ENCODE measurements at regions not wholly inside any gene's neighbourhood (a gene's known extent, or its start where the extent isn't known, plus 50 kb on each side); places are given as distances from the start of the nearest gene placed in this dataset.

GRCh38 chr2:188159484-188159883 is 132.2 kb upstream of the GULP1 start:
- no CpG with 5 or more reads among the region's 2 CpGs for WGBS
- no peak overlapping the region for H2BK120ac ChIP-seq (ENCODE audit: low read depth, low read length)
- H3K9me3 ChIP-seq (ENCODE audit: control insufficient read depth, low read length): no peaks in the 10 kb centered on the region
- no peaks in the 10 kb centered on the region for H3K27me3 ChIP-seq (ENCODE audit: control insufficient read depth in 1 of 2, insufficient read depth in 1 of 2, low read length in 2 of 2)
- no peak overlapping the region for H2BK12ac ChIP-seq (ENCODE audit: low read length in 2 of 2)
- no peak overlapping the region for H4K8ac ChIP-seq (ENCODE audit: low read length)
- H3K23ac ChIP-seq (ENCODE audit: low read length in 2 of 2): no peak overlapping the region
- H2BK15ac ChIP-seq (ENCODE audit: low read depth, poor library complexity, severe bottlenecking): no peak overlapping the region
- H3K4me2 ChIP-seq (ENCODE audit: low read length, poor library complexity, severe bottlenecking): no peak overlapping the region
- H3K14ac ChIP-seq (ENCODE audit: low read length in 2 of 2): no peak overlapping the region
- peak overlapping the region; percentile 21 for H3K9ac ChIP-seq (ENCODE audit: low read length)
- no peak overlapping the region for H3K18ac ChIP-seq (ENCODE audit: low read depth in 1 of 2, low read length in 2 of 2)
- no peak overlapping the region for H3K4ac ChIP-seq (ENCODE audit: low read depth in 1 of 2, low read length in 2 of 2)
- H2AK5ac ChIP-seq (ENCODE audit: low read length, severe bottlenecking): no peak overlapping the region
- H3K4me3 ChIP-seq (ENCODE audit: insufficient read depth in 1 of 2, low read depth in 1 of 2, low read length in 2 of 2): no peak overlapping the region
- no peak overlapping the region for H3K27ac ChIP-seq (ENCODE audit: low read length, poor library complexity, severe bottlenecking)
- H3K79me1 ChIP-seq (replicated peaks; ENCODE audit: low read length, poor library complexity, severe bottlenecking): no peaks in the 10 kb centered on the region
- no peak overlapping the region for H2AFZ ChIP-seq (ENCODE audit: low read depth, low read length)
- H2BK5ac ChIP-seq (ENCODE audit: low read depth, low read length, poor library complexity, severe bottlenecking): no peak overlapping the region
- no peak overlapping the region for H4K91ac ChIP-seq (ENCODE audit: low read length)
- no peaks in the 10 kb centered on the region for H3K36me3 ChIP-seq (ENCODE audit: control insufficient read depth in 1 of 2, insufficient read depth in 2 of 2, low read depth in 1 of 2, low read length in 2 of 2)
- no peak for DNase-seq
- H3K4me1 ChIP-seq (ENCODE audit: control insufficient read depth, insufficient read depth, low read depth, low read length): no peaks in the 10 kb centered on the region

- Histone ChIP-seq H4K8ac (ENCODE audit: low read length) (no peak overlapping the region), H2AK5ac (ENCODE audit: low read length, severe bottlenecking) (no peak overlapping the region), H4K91ac (ENCODE audit: low read length) (no peak overlapping the region), H2BK12ac (ENCODE audit: low read length in 2 of 2) (no peak overlapping the region), H3K36me3 (ENCODE audit: control insufficient read depth in 1 of 2, insufficient read depth in 2 of 2, low read depth in 1 of 2, low read length in 2 of 2) (no peaks in the 10 kb centered on the region), H3K18ac (ENCODE audit: low read depth in 1 of 2, low read length in 2 of 2) (no peak overlapping the region), H2BK5ac (ENCODE audit: low read depth, low read length, poor library complexity, severe bottlenecking) (no peak overlapping the region), H2AFZ (ENCODE audit: low read depth, low read length) (no peak overlapping the region), H3K27me3 (ENCODE audit: control insufficient read depth in 1 of 2, insufficient read depth in 1 of 2, low read length in 2 of 2) (no peaks in the 10 kb centered on the region), H2BK120ac (ENCODE audit: low read depth, low read length) (no peak overlapping the region), H3K4me3 (ENCODE audit: insufficient read depth in 1 of 2, low read depth in 1 of 2, low read length in 2 of 2) (no peak overlapping the region), H3K27ac (ENCODE audit: low read length, poor library complexity, severe bottlenecking) (no peak overlapping the region), H3K9ac (ENCODE audit: low read length) (no peak overlapping the region), H3K4ac (ENCODE audit: low read depth in 1 of 2, low read length in 2 of 2) (no peak overlapping the region), H3K4me2 (ENCODE audit: low read length, poor library complexity, severe bottlenecking) (no peak overlapping the region), H3K79me1 (replicated peaks; ENCODE audit: low read length, poor library complexity, severe bottlenecking) (no peaks in the 10 kb centered on the region), H3K9me3 (ENCODE audit: control insufficient read depth, low read length) (no peaks in the 10 kb centered on the region), H3K4me1 (ENCODE audit: control insufficient read depth, insufficient read depth, low read depth, low read length) (no peaks in the 10 kb centered on the region), H2BK15ac (ENCODE audit: low read depth, poor library complexity, severe bottlenecking) (no peak overlapping the region), H3K14ac (ENCODE audit: low read length in 2 of 2) (no peak overlapping the region), H3K23ac (ENCODE audit: low read length in 2 of 2) (no peak overlapping the region)
- WGBS: 83% methylated on average over 4 of the region's 4 CpGs
- no peak for DNase-seq
Observed at GRCh38 chr2:188170356-188170755, 121.3 kb upstream of the GULP1 start.

- DNase-seq: no peak
- Histone ChIP-seq H2AK5ac (ENCODE audit: low read length, severe bottlenecking) (no peak overlapping the region), H3K9ac (ENCODE audit: low read length) (no peak overlapping the region), H3K4me3 (ENCODE audit: insufficient read depth in 1 of 2, low read depth in 1 of 2, low read length in 2 of 2) (no peak overlapping the region), H3K14ac (ENCODE audit: low read length in 2 of 2) (no peak overlapping the region), H3K9me3 (ENCODE audit: control insufficient read depth, low read length) (no peaks in the 10 kb centered on the region), H2BK15ac (ENCODE audit: low read depth, poor library complexity, severe bottlenecking) (no peak overlapping the region), H3K36me3 (ENCODE audit: control insufficient read depth in 1 of 2, insufficient read depth in 2 of 2, low read depth in 1 of 2, low read length in 2 of 2) (no peaks in the 10 kb centered on the region), H3K79me1 (replicated peaks; ENCODE audit: low read length, poor library complexity, severe bottlenecking) (no peaks in the 10 kb centered on the region), H2BK12ac (ENCODE audit: low read length in 2 of 2) (no peak overlapping the region), H3K18ac (ENCODE audit: low read depth in 1 of 2, low read length in 2 of 2) (no peak overlapping the region), H3K27ac (ENCODE audit: low read length, poor library complexity, severe bottlenecking) (no peak overlapping the region), H3K4me2 (ENCODE audit: low read length, poor library complexity, severe bottlenecking) (no peak overlapping the region), H4K8ac (ENCODE audit: low read length) (no peak overlapping the region), H3K4ac (ENCODE audit: low read depth in 1 of 2, low read length in 2 of 2) (no peak overlapping the region), H3K23ac (ENCODE audit: low read length in 2 of 2) (no peak overlapping the region), H2AFZ (ENCODE audit: low read depth, low read length) (no peak overlapping the region), H3K27me3 (ENCODE audit: control insufficient read depth in 1 of 2, insufficient read depth in 1 of 2, low read length in 2 of 2) (no peaks in the 10 kb centered on the region), H4K91ac (ENCODE audit: low read length) (no peak overlapping the region), H2BK120ac (ENCODE audit: low read depth, low read length) (no peak overlapping the region), H3K4me1 (ENCODE audit: control insufficient read depth, insufficient read depth, low read depth, low read length) (no peaks in the 10 kb centered on the region), H2BK5ac (ENCODE audit: low read depth, low read length, poor library complexity, severe bottlenecking) (no peak overlapping the region)
Observed at GRCh38 chr2:188176620-188177019, 115.1 kb upstream of the GULP1 start.

- Histone ChIP-seq H3K4ac (ENCODE audit: low read depth in 1 of 2, low read length in 2 of 2) (no peak overlapping the region), H2BK120ac (ENCODE audit: low read depth, low read length) (no peak overlapping the region), H3K14ac (ENCODE audit: low read length in 2 of 2) (no peak overlapping the region), H3K18ac (ENCODE audit: low read depth in 1 of 2, low read length in 2 of 2) (no peak overlapping the region), H4K91ac (ENCODE audit: low read length) (no peak overlapping the region), H3K4me1 (ENCODE audit: control insufficient read depth, insufficient read depth, low read depth, low read length) (no peaks in the 10 kb centered on the region), H3K27me3 (ENCODE audit: control insufficient read depth in 1 of 2, insufficient read depth in 1 of 2, low read length in 2 of 2) (no peaks in the 10 kb centered on the region), H3K23ac (ENCODE audit: low read length in 2 of 2) (no peak overlapping the region), H3K36me3 (ENCODE audit: control insufficient read depth in 1 of 2, insufficient read depth in 2 of 2, low read depth in 1 of 2, low read length in 2 of 2) (no peaks in the 10 kb centered on the region), H3K4me2 (ENCODE audit: low read length, poor library complexity, severe bottlenecking) (no peak overlapping the region), H2AK5ac (ENCODE audit: low read length, severe bottlenecking) (no peak overlapping the region), H3K9me3 (ENCODE audit: control insufficient read depth, low read length) (no peaks in the 10 kb centered on the region), H2AFZ (ENCODE audit: low read depth, low read length) (peak overlapping the region; percentile 18), H3K9ac (ENCODE audit: low read length) (no peak overlapping the region), H4K8ac (ENCODE audit: low read length) (no peak overlapping the region), H3K79me1 (replicated peaks; ENCODE audit: low read length, poor library complexity, severe bottlenecking) (no peaks in the 10 kb centered on the region), H3K27ac (ENCODE audit: low read length, poor library complexity, severe bottlenecking) (no peak overlapping the region), H2BK5ac (ENCODE audit: low read depth, low read length, poor library complexity, severe bottlenecking) (no peak overlapping the region), H2BK15ac (ENCODE audit: low read depth, poor library complexity, severe bottlenecking) (peak overlapping the region; percentile 65), H2BK12ac (ENCODE audit: low read length in 2 of 2) (no peak overlapping the region), H3K4me3 (ENCODE audit: insufficient read depth in 1 of 2, low read depth in 1 of 2, low read length in 2 of 2) (no peak overlapping the region)
- WGBS: 53% methylated on average over 4 of the region's 5 CpGs
- peak; percentile 19 for DNase-seq
Observed at GRCh38 chr2:188181067-188181838, 110.4 kb upstream of the GULP1 start.
